ENCODE measurements at regions not wholly inside any gene's neighbourhood (a gene's known extent, or its start where the extent isn't known, plus 50 kb on each side); places are given as distances from the start of the nearest gene placed in this dataset.

DNA sequence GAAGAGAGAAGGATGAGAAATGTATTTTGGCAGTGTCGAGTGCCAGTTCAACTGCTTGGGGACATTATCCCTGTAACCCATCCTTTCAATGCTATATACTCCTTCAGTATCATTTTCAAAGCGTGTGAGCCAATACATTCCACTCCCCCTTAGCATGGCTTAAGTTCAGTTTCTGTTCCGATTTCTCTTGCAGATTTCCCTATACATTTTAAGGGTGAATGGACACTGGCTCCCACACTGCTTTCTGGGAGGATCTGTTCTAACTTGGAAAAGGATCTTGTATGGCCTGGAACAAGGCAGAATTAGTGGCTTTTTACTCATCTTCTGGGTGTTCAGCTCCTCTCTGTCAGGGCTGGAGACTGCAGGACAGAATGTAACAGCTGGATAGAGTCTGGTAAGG lies 333.8 kb downstream of the HAPSTR1 start:
- DNase-seq, result no peak

DNA sequence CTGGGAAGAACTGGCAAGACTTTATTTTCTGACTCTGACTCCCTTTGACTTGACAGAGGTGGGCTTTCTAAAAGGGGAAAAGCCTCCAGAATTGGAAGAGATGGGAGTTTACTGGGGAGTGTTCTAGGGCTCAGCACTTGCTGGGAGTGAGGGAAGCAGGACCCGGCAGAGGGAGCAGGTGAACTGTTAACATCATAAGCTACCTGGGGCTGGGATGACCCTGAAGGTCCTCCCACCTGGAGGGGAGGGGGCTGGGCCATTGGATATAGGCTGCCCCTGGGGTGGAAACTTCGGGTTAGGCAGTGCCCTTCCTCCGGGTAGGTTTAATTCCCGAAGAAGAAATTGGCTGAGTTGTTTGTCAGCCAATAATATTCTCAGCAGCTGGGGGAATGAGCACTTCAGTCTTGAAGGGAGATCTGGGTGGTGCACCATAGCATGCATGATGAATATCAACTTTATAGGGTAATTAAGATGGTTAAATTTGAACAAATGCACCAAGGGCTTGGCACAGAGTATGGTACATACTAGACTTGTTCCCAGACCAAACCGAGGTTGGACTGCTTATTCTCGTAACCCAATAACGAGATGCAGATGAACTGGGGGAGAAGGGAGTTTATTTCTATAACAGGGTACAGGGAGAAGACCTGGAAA lies 337.0 kb downstream of the HAPSTR1 start:
- DNase-seq, result no peak

DNA sequence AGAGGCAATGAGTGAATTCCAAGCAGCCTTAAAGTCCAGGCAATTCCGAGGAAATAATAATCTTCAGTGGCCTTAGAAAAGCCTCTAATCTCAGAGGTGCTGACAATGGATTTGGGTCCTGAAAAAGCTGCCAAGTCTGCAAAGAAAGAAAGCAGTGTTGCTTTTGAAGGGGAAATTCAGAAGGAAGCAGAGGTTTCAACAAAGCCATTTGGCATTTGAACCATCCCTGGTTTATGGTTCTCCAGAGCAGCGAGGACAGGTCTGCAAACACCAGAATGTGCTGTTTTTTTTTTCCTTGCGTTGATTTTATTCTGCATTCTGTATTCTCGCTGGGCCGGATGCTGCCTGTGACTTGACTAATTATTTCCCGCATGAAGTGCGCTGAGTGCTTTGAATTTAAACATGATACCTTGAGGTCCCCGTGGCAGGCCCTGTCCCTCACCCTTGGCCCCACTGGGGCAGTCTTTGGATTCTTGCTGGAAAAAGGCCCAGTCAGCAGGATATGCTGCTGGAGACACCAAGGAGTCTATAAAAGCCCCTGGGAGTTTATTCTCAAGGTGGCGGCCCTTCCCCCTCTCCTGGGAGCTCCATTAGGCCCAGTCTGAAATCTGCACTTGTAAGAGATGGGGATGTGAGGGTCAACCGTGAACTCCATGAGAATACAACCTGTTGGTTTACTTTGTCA lies 338.3 kb downstream of the HAPSTR1 start:
- DNase-seq, result no peak

DNA sequence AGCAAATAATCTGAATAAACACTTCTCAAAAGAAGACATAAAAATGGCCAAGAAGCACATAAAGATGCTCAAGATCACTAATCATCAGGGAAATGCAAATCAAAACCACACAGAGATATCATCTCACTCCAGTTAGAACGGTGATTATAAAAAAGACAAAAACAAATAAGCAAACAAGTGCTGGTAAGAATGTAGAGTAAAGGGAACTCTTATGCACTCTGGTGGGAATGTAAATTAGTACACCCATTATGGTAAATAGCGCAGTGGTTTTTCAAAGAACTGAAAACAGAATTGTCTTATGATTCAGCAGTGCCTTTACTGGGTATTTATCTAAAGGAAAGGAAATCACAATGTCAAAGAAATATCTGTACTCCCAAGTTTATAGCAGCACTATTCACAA lies 343.2 kb downstream of the HAPSTR1 start:
- no peak for DNase-seq

DNA sequence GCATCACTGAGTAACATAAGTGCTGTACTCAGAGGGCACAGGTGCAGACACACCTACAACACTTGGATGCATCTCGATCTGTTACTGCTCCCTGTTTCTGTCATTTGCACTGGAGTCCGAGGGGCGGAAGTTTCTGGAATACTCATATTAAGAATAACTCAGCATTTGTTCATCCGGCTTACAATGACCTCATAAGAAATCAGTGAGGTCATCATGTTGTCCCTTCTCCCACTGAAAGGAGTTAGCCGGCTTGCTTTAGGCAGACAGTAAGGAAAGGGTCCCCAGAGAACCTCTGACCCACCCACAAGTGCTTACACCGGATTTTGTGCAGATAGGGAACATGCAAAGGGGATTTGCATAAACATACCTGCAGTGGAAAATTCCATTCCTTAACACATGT lies 344.7 kb downstream of the HAPSTR1 start:
- no peak for DNase-seq

DNA sequence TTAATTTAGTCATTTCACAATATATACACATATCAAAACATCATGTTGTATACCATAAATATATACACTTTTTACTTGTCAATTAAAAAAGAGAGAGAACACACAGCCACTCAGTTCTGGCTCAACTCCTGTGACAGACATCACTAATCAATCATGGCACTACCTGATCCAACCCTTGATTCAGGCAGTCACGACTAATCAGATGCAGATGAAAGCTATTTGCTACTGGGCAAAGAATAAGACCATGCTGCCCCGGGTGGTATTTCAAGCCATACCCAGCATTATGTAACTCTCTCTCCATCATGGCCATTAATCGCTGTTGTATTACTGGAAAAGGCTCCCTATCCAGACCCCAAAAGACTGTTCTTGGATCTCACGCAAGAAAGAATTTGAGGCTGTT lies 345.7 kb downstream of the HAPSTR1 start:
- no peak for DNase-seq

DNA sequence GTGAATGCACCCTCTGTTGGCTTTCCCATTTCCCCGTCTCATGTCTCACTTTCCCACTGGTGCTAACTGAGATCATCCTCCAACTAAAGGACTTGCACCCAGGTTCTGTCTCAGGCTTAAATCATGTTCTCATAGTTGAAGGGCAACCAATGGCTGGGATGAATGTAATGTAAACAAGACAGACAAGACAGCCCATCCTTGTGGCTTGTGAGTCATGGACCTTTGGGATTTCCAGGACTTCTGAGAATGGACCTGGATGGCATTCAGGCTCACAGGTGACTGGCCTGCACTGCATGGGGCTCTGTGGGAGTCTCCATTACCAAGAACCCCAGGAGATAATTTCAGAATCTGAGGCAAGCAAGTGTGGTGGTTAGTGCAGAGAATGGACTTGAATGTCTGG lies 347.5 kb downstream of the HAPSTR1 start:
- DNase-seq, result no peak

DNA sequence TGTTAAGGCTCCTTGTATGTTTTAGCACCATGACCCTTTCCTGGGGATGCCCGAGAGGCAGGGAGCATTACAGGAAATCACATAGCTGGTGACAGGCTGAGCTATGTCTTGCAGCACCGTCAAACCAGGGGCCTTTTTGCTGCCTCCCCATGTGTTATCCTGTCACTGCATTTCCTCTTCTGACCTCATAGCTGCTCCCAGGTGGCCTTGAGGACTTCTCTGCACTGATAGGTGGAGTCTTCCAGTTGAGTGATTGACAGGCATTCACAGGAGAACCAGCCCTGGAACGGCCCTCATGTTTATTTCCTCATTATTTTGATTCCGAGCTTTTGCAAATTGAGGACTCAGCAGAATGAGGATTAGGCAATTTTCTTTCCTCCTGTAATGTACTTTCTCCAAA lies 349.6 kb downstream of the HAPSTR1 start:
- DNase-seq, result peak; percentile 7

DNA sequence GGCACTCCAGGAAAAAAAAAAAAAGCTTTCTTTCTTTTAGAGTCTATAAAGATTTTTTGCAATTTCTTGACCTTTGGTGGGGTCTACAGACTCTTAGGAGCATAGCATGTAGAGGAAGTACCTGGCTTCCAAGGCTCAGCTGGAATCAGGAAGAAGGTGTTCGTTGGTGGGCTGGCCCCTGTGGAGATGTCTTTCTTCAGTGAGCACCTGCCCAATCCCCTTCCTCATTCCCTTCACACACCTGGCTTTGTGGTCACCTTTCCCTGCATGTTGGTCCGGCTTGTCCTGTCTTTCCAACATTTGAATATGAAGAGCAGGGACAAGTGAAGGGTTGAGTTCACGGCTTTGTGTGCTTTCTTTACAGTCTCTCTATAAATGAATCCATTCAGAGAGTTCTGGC lies 352.4 kb downstream of the HAPSTR1 start:
- DNase-seq, result no peak

DNA sequence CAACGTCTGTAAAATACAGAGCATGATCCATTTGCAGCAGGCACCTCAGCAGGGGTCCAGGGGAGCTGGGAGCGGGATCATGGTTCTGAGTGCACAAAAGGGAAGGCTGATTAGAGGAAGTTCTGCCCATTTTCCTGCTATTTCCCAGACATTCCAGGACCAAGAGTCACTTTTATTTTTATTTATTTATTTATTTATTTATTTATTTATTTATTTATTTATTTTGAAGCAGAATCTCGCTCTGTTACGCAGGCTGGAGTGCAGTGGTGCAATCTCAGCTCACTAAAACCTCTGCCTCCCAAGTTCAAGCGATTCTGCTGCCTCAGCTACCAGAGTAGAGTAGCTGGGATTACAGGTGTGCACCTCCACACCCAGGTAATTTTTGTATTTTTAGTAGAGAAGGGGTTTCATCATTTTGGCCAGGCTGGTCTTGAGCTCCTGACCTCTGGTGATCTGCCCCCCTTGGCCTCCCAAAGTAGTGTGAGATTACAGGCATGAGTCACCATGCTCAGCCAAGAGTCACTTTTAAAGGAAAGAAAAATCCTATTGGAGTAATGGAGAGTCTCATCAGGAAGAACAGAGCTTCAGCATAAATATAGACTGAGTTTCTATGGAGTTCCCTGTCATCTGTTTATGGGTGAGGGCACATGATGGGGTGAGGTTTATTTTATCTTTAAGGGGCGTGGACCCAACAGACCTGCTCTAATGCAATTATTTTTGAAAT lies 355.2 kb downstream of the HAPSTR1 start:
- DNase-seq, result no peak

DNA sequence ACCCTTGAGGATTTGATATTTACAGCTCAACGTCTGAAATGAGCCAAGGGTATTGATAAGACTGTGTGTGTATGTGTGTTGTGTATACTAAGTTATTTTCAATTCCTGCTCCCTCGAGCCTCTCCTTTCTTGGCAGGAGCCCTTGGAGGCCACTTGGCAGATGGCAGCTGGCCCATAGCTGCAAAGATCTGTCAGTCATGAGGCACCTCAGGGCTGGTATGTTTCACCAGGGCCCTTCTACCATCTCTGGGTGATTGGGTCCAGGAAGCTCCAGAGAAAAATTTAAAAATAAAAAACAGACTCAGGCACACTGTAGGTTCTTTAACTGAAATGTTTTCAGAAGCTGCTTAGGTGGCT lies 355.7 kb downstream of the HAPSTR1 start:
- DNase-seq, result no peak

DNA sequence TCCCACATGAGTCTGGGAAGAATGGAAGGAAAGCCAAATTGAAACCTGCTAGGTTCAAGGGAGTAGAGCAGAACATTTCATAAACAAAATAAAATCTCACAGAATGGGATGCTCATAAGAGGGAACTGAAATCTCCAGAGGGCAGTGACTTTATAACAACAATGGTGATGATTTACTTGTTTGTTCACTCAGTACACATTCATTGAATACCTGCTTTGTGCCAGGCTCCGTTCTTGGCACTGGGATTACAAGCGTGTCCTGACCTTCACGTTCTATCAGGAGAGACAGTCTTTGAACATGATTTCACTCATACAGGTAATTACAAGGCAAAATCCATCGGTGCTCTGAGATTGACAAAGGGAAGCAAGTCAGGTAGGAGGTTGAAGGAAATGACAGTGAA lies 356.3 kb downstream of the HAPSTR1 start:
- no peak for DNase-seq

DNA sequence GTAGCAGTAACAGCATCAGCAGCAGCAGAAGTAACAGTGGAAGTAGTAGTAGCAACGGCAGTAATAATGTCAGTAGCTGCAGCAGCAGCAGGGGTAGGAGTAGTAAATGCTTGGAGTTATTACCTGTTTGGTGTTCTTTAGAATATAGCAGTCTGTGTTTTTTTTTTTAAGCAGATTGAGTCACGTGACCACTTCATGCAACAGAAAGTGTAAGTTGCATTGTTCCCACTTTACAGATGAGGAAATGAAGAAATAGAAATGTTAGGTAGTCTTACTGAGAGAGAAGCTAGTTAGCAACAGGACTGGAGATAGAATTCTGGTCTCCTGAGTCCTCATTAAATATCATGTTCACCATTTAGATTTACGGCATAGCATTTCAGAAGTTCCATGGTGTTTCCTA lies 358.2 kb downstream of the HAPSTR1 start:
- no peak for DNase-seq

DNA sequence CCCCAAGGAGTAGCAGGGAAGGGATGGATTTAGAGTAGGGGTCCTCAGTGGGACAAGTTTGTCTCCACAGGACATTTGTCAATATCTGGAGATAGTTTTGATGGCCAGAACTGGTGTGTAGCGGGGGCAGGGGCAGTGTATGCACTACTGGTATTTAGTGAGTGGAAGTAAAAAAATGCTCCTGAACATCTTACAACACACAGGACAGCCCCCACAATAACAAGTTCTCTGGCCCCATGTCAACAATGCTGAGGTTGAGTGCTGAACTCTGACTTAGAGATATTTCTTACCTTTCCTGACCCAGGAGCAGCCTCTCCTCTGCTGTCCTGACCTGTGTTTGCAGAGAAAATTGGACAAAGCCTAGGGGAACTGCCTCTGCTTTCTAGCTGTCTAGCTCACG lies 365.8 kb downstream of the HAPSTR1 start:
- DNase-seq, result no peak

DNA sequence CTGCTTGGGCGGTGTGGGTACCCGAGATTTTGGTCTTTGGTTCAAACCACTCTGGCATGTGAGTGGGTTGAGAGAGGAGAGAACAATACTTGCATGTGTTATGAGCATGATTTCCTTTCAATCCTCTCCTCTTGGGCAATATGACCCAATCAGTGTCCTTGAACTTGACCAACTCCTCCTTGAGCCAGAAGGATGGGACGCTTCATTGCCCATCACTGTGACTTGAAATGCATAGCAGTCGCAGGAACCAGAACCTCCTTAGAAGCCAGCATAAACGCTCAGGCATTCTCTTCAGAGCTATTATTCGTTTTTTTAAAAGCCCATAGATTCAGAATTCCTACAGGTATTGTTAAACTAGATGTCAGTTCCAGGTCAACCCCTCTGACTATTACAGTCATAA lies 367.4 kb downstream of the HAPSTR1 start:
- no peak for DNase-seq

DNA sequence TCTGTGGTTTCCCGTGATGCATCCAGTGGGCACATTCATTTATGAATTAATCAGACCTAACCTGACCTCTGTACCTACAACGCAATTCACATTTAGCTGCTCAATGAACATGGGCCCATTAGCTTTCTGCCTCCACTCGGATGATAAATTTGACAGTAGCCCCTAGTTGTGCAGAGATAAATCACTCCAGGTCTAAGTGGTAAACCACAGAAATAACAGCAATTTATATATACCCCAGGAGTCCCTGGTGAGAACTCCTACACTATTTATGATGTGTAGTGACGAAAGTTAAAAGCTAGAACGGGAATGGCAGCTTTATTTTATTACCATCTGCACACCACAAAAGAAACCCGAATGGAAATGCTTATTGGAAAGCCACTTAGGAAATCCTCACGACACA lies 371.5 kb downstream of the HAPSTR1 start:
- no peak for DNase-seq

DNA sequence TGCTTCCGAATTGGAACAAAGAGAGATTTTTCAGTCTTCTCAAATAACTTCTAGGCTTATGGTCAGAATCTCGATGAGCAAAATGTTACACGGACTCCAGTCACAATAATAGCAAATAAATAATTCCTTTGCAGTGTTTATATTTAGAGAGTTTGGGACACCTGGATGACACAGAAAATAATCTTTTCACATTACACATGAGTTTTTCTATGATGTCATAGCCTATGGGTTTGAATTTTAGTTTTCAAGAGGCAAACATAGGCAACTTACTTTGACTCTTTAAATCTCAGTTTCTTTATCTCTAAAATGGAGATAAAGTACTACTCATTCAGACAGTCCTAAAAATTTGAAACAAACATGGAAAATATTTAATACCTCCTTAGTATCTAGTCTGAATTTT lies 372.0 kb downstream of the HAPSTR1 start:
- no peak for DNase-seq

DNA sequence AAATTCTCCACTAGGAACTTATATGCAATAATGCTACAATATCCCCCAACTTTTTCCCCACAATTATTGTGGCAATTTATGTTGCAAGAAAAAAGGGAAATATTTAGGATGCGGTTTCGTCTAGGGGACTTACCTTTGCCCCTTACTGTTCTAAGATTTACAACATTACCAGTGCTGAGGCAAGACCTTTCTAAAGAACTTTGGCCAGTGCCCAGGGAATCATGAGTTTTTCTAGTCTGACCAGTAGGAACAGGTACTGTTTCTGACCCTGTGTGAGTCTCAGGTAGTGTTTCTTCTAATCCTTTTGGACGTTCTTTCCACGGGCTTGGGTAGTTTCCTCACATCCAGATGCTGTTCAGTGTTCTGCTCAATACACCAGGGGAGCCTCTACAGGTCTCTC lies 373.7 kb downstream of the HAPSTR1 start:
- no peak for DNase-seq

DNA sequence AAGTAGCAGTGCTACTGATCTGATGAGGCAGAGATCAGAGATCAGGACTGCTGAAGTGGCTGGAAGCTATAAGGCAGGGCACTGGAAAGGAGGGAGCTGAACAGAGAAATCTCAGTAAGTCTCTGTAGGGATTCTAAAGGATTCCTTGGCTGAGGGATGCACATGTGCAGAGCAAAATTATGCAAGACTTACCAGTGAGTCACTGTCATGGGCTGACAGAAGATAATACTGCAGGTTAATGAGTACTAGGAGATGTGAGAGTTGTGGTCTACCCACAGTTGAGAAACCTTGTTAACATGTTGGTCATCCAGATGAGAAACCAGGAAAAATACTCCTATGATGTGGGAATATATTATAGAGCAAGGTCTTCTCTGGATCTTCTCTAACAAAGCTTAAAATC lies 378.1 kb downstream of the HAPSTR1 start:
- DNase-seq, result no peak

DNA sequence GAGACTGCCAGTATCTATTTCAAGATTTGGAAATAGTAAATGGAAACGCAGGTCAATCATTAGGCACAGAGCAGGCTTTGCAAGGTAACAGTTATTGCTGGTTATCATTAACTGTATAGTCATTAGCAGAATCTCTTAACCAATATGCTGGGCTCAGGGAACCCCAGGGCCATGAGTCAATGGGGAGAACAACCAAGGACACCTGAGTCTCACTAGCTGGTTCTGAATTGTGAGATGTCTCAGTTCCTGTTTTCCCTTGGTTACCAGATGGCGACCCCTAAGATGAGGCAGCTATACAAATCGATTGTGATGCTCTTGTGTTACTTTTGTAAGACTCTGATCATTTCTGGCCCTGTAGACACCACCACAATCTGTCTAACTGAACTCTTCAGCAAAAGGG lies 385.3 kb downstream of the HAPSTR1 start:
- DNase-seq, result no peak

DNA sequence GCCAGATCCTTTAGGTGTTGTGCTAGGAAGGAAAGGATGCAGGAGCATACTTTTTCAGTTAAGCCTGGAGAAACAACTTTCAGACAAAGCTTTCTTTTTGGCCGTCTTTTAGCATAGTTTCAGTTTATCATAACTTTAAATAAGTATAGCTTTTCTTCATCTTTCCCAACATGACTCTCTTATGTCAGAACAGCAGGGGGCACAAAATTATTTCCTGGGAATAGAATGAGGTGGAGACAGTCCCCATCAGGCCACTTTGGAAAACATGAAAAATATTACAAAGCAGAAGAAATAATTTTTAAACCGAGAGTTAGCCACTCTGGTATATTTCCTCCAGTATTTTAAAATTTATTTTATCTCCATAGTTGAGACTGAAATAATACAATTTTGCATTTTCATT lies 387.6 kb downstream of the HAPSTR1 start:
- DNase-seq, result no peak

DNA sequence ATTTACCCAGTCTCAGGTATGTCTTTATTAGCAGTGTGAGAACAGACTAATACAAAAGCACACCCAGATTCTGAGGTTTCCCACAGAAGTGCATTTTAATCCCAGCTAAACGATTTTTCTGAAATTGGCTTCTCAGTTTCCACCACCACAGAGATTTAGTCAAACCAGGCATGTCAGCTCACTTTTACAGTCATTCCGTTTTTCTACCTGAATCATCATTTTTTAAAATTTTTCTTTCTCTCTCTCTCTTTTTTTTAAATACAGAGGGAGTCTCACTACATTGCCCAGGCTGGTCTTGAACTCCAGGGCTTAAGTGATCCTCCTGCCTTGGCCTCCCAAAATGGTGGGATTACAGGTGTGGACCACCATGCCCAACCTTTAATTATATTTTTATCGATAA lies 389.1 kb downstream of the HAPSTR1 start:
- no peak for DNase-seq

DNA sequence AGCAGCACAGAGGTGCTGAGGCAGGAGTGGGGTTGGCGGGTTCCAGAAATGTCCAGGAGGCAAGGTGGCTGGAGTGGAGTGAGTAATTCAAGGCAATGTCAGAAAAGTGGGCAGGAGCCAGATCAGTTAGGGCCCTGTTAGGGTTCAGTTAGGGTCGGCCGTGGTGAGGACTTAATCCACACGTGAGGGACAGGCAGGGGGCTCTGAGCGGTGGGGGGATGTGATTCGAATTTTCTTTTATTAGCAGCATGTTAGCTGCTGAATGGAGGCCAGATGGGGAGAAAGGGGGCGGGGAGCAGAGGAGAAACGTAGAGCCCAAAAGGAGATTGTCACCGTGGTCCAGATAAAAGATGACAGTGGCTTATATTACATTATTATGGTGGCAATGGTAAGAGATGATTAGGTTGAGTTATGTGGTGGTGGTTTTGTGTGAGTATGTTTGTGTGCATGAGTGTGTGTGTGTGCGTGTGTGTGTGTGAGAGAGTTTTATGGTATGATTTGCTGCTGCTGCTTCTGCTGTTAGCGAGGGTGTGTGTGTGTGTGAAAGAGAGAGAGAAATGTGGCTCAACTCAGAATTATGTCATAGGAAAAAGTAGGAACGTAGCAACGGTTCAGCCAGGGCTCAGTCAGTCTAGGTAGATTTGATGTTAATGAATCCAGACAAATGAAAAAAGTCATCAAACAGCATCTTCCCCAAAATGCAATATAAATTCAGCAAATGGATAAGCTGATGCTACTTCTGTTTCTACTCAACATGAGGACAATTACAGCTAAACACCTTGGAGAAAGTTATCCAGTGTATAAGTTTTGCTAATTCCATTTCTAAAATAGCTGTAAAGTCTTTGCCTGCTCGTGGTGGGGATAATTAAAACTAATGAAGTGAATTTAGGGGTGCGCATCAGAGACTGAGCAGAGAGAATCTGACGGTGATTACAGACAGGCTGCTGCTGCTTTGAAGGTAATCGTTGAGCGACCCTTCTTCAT lies 390.6 kb downstream of the HAPSTR1 start:
- no peak for DNase-seq
